ENCODE measurements at regions not wholly inside any gene's neighbourhood (a gene's known extent, or its start where the extent isn't known, plus 50 kb on each side); places are given as distances from the start of the nearest gene placed in this dataset.
A peak's percentile ranks its signal among the peaks of the same experiment; 100 is the strongest.

- no peak for TF ChIP-seq Cebpa-rat (IDR thresholded peaks at IDR 0.05)
- Histone ChIP-seq H3K4me3 (no peak overlapping the region), H3K36me3 (no peaks in the 10 kb centered on the region)
Observed at GRCh38 chr2:176733698-176734430, 464.6 kb downstream of the MTX2 start.

DNA sequence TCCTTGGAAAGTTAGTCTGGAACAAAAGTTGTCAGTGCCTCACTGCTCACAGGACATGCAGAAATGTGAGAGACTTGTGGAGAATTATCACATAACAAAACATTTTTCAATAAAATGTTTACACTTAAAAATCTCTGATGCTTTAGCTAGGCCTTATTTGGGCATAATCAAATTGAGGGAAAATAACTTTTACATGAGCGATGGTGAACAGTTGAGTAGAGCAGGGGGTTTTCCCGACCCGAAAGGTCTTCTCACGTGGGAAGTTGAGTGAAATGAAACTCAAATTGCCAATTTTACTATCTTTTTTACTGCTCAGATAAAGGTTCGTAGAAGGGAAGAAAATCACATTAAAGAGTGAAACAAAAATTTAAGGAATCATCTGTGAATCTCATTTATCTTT, 465.6 kb downstream of the MTX2 start:
- H3K9me3 ChIP-seq (replicated peaks in 1 of 11), result no peaks in the 10 kb centered on the region
- no peak overlapping the region for H3K27ac ChIP-seq
- H3K4me1 ChIP-seq, result no peaks in the 10 kb centered on the region
- H3K36me3 ChIP-seq, result no peaks in the 10 kb centered on the region
- H3K9ac ChIP-seq, result no peak overlapping the region
- TF ChIP-seq Cebpa-rat (IDR thresholded peaks at IDR 0.05), result no peak
- H3K27me3 ChIP-seq, result no peaks in the 10 kb centered on the region
- H3K4me2 ChIP-seq, result no peak overlapping the region
- no peaks in the 10 kb centered on the region for H4K20me1 ChIP-seq
- H3K4me3 ChIP-seq, result no peak overlapping the region

More at GRCh38 chr2:176733698-176734430, 464.6 kb downstream of the MTX2 start:
- Histone ChIP-seq H3K4me2 (no peak overlapping the region), H4K20me1 (no peaks in the 10 kb centered on the region), H3K4me1 (no peaks in the 10 kb centered on the region), H3K27me3 (no peaks in the 10 kb centered on the region), H3K9ac (no peak overlapping the region), H3K27ac (no peak overlapping the region), H3K9me3 (replicated peaks in 1 of 11) (no peaks in the 10 kb centered on the region)

DNA sequence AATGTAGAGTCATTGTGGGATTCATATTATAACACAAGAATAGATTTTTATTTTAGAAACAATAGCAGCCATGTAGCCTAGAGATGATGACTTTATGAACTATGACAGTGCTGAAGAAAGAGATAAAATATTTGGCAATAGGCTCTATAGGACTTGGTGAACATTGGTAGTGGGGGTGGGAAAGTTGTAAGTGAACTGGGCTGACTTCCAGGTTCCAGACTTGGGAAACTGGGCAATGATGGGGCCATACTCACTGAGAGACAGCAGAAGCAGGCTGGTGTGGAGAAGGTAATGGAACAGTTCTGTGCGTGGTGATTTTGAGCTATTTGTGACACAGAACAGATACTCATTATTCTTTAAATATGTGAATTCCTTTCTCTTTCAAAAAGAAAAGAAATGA, 470.3 kb upstream of the HNRNPA3 start:
- no peaks in the 10 kb centered on the region for H3K9me3 ChIP-seq (replicated peaks in 1 of 11)
- no peak overlapping the region for H3K4me2 ChIP-seq
- no peaks in the 10 kb centered on the region for H4K20me1 ChIP-seq
- H3K27ac ChIP-seq, result no peak overlapping the region
- H3K4me1 ChIP-seq, result no peaks in the 10 kb centered on the region
- TF ChIP-seq Cebpa-rat (IDR thresholded peaks at IDR 0.05), result no peak
- no peaks in the 10 kb centered on the region for H3K36me3 ChIP-seq
- no peak overlapping the region for H3K9ac ChIP-seq
- H3K4me3 ChIP-seq, result no peak overlapping the region
- H3K27me3 ChIP-seq, result no peaks in the 10 kb centered on the region

DNA sequence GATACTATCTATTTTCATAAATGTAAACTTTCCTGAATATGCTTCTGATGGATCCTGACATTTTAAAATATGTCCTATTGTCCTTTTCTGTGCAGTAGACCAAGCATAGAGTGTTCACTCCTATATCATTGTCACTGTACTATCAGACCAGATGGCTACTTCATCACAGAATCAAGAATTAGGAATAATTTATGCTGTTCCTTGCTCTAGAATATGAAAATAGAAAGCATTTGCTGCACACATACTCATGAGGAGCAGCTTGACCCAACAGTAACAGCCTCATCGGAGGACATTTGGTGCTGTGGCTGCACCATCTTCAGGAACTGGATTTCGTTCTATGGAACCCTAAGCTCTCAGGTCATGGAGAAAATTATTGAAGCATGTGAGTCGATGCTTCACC, 468.9 kb upstream of the HNRNPA3 start:
- Histone ChIP-seq H3K4me3 (no peak overlapping the region), H3K4me2 (no peak overlapping the region), H3K9ac (no peak overlapping the region), H3K4me1 (no peaks in the 10 kb centered on the region), H3K36me3 (no peaks in the 10 kb centered on the region), H3K27ac (no peak overlapping the region), H3K27me3 (no peaks in the 10 kb centered on the region), H3K9me3 (replicated peaks in 1 of 11) (no peaks in the 10 kb centered on the region), H4K20me1 (no peaks in the 10 kb centered on the region)
- no peak for TF ChIP-seq Cebpa-rat (IDR thresholded peaks at IDR 0.05)

DNA sequence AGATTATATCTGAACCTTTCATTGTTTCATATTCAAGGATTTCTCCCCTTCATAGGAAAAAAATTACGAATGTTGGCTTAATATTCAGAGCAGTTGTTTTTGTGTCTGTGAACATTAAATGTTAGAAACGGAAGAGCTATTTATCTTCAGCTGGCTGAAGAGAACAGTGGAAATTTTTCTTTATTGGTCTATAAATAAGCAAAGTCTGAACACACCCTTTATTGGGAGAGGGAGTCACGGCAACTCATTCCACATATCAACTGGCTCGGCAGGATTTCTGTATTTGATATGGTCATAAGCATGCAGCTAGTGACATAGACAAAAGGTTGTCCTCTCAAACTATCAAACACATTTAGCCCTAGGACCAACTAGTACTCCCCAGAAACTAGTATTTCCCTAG, 468.4 kb upstream of the HNRNPA3 start:
- no peaks in the 10 kb centered on the region for H3K4me1 ChIP-seq
- H3K4me3 ChIP-seq, result no peak overlapping the region
- no peak overlapping the region for H3K27ac ChIP-seq
- no peak overlapping the region for H3K4me2 ChIP-seq
- no peaks in the 10 kb centered on the region for H3K9me3 ChIP-seq (replicated peaks in 1 of 11)
- TF ChIP-seq Cebpa-rat (IDR thresholded peaks at IDR 0.05), result no peak
- H3K27me3 ChIP-seq, result no peaks in the 10 kb centered on the region
- H3K9ac ChIP-seq, result no peak overlapping the region
- no peaks in the 10 kb centered on the region for H4K20me1 ChIP-seq
- no peaks in the 10 kb centered on the region for H3K36me3 ChIP-seq

DNA sequence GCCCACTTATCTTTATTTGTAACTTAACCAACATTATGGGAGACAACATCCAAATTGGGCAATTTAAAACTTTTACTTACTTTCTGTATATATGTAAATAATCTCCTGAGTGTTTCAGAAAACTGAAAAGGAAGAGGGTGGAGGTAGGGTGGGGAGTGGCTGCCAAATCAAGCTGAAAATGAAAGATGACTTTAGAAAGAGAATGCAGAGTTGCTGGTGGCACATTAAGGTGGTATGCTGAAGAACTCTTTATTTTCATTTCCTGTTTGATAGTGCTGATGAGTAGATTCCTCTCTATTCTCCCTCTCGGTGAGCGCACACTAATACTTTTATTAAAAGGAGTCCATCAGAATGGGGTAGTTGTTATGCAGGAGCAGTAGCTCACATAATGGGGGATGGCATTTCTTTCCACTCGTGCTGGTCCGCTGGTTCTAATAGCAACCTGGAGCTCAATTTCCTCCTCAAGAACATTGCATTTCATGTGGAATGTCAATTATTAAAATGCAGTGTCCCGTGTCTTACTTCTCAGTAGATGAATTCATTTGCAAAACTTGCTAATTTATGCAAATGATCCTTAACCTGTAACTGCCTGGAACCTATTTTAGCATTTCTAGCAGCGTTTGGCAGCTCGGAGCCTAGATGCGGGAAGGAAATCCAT, 466.9 kb upstream of the HNRNPA3 start:
- H3K36me3 ChIP-seq, result no peaks in the 10 kb centered on the region
- no peaks in the 10 kb centered on the region for H3K9me3 ChIP-seq (replicated peaks in 1 of 11)
- no peaks in the 10 kb centered on the region for H4K20me1 ChIP-seq
- TF ChIP-seq Cebpa-rat (IDR thresholded peaks at IDR 0.05), result no peak
- no peaks in the 10 kb centered on the region for H3K27me3 ChIP-seq
- no peak overlapping the region for H3K4me3 ChIP-seq
- H3K27ac ChIP-seq, result no peak overlapping the region
- no peak overlapping the region for H3K4me2 ChIP-seq
- H3K9ac ChIP-seq, result no peak overlapping the region
- no peaks in the 10 kb centered on the region for H3K4me1 ChIP-seq

- Histone ChIP-seq H3K27me3 (no peaks in the 10 kb centered on the region), H3K9ac (no peak overlapping the region), H3K4me1 (no peaks in the 10 kb centered on the region), H3K9me3 (replicated peaks in 1 of 11) (no peaks in the 10 kb centered on the region), H3K36me3 (no peaks in the 10 kb centered on the region), H4K20me1 (no peaks in the 10 kb centered on the region), H3K27ac (no peak overlapping the region), H3K4me3 (no peak overlapping the region), H3K4me2 (no peak overlapping the region)
- no peak for TF ChIP-seq Cebpa-rat (IDR thresholded peaks at IDR 0.05)
Observed at GRCh38 chr2:176746411-176746810, 466.2 kb upstream of the HNRNPA3 start.

DNA sequence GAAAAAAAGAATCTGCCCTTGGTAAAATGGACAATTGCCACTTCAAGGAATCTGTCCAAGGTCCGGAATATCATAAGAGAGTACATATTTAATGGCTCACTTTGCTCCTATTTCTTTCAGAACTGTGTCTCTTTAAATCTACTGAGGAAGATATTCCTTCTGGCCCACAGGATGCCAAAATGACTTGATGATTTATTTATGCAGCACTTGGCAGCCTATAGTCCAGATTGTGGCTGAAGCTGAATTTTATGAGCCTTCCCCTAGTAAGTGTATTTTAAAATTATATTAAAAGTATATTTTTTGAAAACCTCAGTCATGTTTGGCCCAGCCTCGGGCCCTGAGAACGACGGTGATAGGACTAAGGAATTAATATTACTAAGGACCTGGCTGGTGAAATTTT, 465.1 kb upstream of the HNRNPA3 start:
- no peaks in the 10 kb centered on the region for H3K4me1 ChIP-seq
- TF ChIP-seq Cebpa-rat (IDR thresholded peaks at IDR 0.05), result no peak
- H3K4me2 ChIP-seq, result no peak overlapping the region
- no peaks in the 10 kb centered on the region for H3K9me3 ChIP-seq (replicated peaks in 1 of 11)
- no peak overlapping the region for H3K9ac ChIP-seq
- no peaks in the 10 kb centered on the region for H3K27me3 ChIP-seq
- H3K36me3 ChIP-seq, result no peaks in the 10 kb centered on the region
- H3K27ac ChIP-seq, result no peak overlapping the region
- no peaks in the 10 kb centered on the region for H4K20me1 ChIP-seq
- H3K4me3 ChIP-seq, result no peak overlapping the region

- H3K4me1 ChIP-seq, result no peaks in the 10 kb centered on the region
- H4K20me1 ChIP-seq, result no peaks in the 10 kb centered on the region
- no peaks in the 10 kb centered on the region for H3K27me3 ChIP-seq
- H3K4me2 ChIP-seq, result 0 out of 22 replicates have a peak overlapping the region, but pooled peaks of 1 of the 11 experiments have one; percentile 2
- TF ChIP-seq Cebpa-rat (IDR thresholded peaks at IDR 0.05), result no peak
- H3K9me3 ChIP-seq (replicated peaks in 1 of 11), result no peaks in the 10 kb centered on the region
- H3K27ac ChIP-seq, result no peak overlapping the region
- no peak overlapping the region for H3K9ac ChIP-seq
- no peak overlapping the region for H3K4me3 ChIP-seq
- no peaks in the 10 kb centered on the region for H3K36me3 ChIP-seq
Observed at GRCh38 chr2:176747928-176748327, 464.7 kb upstream of the HNRNPA3 start.

- no peaks in the 10 kb centered on the region for H3K36me3 ChIP-seq
- peaks cover 0 to 3% (median 3%) of the 10 kb centered on the region in 10 experiments; a peak in 12 of 20 replicates for H3K4me1 ChIP-seq
- no peak for TF ChIP-seq Cebpa-rat (IDR thresholded peaks at IDR 0.05)
- H3K9ac ChIP-seq, result no peak overlapping the region
- no peak overlapping the region for H3K27ac ChIP-seq
- no peak overlapping the region for H3K4me3 ChIP-seq
- no peaks in the 10 kb centered on the region for H3K9me3 ChIP-seq (replicated peaks in 1 of 11)
- H3K27me3 ChIP-seq, result no peaks in the 10 kb centered on the region
- H3K4me2 ChIP-seq, result 0 out of 22 replicates have a peak overlapping the region, but pooled peaks of 1 of the 11 experiments have one; percentile 2
- H4K20me1 ChIP-seq, result no peaks in the 10 kb centered on the region
Observed at GRCh38 chr2:176748662-176749061, 463.9 kb upstream of the HNRNPA3 start.
